GM19452 (cell line): ENCODE measurements at regions not wholly inside any gene's neighbourhood (a gene's known extent, or its start where the extent isn't known, plus 50 kb on each side); places are given as distances from the start of the nearest gene placed in this dataset.

Experiments
- ATAC-seq: cut with Tn5 transposase; IDR thresholded peaks from one replicate; pipeline ENCODE4 v1.9.1; 2021; ENCODE audit not compliant: unreplicated experiment

DNA sequence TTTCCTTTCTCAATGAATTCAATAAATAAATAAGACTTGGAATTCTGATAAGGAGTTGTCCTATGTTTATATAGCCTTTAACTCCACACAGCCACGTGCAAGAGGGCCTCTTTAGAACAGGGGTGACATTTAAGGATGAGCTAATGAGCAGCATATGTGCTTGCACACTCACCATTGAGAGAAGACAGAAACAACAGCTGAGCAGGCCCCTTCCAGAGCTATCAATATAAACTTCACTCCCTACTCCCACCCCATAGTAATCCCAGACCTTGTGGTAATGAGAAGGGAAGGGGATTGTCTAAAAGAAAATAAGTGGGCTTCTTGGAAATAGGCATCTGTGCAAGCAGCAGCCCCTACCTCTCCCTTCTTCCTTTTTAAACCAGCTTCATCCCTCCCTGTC lies 176.0 kb downstream of the SEC16B start:
- no peak for ATAC-seq

DNA sequence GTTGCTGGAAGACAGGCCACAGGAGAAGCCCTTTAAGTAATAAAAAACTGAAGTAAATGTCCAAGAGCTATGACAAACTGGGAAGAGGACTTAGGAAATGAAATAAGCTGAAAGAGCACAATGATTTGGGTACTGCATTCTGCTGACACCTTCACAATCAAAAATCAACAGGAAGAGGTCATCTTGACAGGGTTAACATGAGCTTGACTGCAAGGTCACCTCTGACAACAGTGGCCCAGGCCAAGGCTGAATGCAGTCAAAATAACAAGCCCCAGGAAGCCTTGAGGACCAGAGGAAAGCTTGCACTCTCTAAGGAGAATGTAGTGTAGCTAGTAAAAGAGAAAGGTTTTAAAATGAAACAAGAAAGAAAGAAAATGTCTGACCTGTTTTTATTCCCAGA lies 179.3 kb downstream of the SEC16B start:
- ATAC-seq, result no peak

DNA sequence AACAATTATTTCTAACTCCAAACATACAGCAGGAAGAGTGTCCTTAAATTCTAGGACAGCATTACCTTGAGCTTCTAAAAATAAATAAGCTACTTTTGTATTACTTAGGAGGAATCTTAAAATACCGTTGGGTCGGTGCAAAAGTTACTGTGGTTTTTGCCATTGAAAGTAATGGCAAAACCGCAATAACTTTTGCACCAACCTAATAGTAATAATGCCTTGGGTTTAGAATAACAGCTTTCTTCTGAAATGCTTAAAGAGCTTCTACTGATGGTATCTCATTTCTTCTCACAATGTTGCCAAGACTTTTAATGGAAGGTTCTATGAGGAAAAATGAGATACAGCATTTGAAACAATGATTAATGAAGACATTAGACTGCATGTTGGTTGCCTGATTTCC lies 179.9 kb downstream of the SEC16B start:
- ATAC-seq, result no peak

DNA sequence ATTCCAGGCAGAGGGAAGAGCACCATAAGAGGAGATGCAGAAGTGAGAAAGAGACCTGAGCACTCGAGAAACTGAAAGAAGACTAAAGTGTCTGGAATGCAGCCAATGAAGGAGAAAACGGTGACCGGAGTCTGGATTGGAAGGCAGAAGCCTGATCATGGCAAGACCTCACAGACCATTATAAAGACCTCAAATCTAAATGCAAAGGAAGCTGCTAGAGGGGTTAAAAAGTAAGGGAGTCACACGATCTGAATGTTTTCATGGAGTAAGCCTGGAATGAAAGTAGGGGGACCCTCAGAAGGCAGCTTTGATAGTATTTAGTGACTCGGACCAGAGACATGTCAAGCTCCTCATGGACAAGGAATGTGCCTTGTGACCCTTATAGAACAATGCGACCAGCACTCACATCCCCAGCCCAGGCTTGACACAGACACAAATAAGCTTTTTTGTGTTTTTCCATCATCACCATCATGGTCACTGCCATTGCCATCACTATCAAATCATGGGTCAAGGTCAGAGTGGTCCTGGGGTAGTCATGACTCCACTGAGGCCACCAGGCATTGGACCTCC lies 183.6 kb downstream of the SEC16B start:
- no peak for ATAC-seq

DNA sequence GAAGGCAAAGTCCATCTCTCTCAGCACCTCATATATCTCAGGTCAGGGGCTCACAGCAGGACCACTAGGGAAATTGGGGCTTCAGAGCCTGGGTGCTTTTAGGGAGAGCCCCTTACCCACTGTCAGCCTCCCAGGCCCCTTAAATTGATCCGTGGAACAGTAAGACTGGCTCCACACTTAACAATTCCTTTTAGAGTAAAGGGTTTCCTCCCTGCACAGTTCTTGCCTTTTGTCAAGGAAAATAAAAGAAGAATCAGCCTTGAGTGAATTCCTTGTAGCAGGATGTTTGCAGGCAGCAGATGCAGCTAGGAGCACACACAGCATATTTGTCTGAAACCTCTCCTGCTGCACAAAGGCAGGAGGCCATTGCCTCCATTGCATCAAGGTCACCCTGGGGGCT lies 184.9 kb downstream of the SEC16B start:
- ATAC-seq, result no peak

DNA sequence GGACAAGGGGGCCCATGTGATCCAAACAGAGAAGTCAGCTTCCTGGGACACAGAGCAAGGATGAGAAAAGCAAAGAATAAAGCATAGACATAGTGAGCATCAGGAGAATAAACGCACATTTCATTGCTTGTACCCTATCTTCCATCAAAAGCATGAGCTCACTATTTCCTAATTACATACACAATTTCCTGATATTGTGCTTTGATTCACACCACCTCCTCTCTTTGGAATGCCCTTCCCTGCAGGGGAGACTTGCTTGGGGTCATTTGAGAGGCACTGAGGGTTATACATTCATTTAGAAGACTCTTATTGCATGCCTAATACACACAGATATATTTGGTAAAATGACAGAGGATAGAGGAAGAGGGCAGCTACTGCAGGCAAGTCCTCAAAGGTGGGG lies 185.4 kb downstream of the SEC16B start:
- no peak for ATAC-seq

DNA sequence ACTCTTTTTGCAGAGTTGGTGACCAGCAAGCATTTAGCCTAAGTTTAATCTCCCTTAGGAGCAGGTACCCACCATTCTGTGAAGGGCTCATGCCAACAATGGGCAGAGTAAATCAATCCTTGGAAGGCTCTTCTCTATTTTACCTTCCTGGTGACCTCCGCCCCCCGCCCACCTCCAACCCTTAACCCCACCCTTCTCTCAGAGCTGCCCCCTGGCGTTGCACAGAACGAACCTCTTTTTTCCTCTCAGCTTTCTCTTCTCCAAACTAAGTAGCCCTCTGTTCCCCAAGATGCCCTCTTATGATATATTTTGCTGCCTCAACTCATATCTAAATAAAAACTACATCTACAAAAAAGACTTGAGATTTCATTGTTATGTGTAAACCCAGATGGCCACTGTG lies 186.8 kb downstream of the SEC16B start:
- ATAC-seq, result no peak

DNA sequence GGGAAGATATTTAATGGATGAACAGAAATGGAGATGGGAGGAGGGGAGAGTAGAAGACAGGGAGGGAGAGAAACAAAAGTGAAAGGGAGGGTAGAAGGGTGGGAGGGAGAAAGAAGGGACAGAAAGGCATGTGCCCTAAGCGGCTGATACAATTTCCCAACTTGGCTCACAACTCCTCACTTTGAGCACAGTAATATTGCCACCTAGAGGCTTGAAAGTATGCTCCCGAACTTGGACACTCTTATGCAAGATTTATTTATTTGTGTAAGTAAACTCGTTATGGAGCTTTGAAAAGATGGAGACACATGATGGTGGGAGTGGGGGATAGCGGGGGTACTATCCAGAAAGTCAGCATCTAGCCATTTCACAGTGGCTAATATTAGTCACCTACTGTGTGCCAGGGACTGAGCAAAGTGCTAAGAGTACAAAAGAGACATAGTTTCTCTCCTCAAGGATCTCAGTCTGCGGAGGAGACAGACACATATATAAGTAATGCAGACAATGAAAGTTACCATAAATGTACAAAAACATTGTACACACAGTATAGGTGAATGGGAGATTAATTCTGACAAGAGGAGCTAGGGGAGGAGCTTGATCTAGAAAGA lies 189.7 kb downstream of the SEC16B start:
- ATAC-seq, result no peak

DNA sequence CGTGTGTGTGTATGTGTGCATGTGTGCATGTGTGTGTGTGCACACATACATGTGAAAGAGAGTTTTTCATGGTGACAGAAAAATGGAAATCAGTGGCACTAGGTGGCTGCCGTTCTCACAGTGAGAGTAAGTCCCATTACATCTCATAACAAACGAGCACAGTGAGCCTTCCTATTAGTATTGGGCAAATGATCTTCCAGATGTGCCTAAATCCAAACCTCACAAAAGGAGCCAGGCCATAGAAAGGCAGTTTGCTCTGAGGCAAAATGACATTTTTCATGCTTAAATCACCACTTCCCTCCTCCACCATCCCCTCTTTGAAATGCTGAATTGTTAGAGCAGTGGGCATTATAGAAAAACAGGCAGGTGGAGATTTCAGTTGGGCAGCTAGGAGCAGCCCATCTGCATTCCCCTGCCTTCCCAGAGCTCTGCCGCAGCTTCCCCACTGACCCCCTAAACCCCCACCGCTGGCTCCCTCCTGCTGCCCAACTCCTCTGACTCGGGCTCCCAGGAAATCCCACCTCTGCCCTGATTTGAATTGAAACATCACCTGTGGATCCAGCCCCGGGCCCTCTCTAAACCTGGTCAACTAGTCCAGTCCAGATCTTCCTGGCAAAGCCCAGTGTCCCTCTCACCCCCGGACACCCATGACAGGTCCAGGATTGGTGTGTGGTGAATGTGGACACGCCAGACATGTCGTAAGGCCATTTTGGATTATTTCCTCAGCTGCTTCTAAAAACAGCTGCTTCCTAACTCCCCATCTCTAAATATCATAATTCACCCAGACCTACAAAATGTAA lies 190.5 kb downstream of the SEC16B start:
- no peak for ATAC-seq

DNA sequence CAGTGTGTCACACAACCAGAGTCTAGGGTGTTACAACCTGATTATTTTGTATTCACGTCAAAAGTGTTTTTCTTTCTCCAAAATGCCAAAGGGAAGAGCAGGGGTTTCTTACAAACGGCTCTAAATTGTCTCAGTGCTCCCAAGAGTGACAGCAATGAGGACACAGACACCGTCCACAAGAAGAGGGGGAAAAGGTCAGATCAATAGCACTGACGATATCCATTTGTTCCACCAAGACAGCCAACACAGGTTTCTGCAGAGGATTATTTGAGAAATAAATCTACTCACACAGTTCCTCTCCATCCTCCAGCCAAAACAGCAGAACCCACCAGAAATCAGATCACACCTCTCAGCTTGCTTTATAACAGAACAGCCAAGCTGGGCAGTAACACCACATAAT lies 193.9 kb downstream of the SEC16B start:
- ATAC-seq, result no peak

DNA sequence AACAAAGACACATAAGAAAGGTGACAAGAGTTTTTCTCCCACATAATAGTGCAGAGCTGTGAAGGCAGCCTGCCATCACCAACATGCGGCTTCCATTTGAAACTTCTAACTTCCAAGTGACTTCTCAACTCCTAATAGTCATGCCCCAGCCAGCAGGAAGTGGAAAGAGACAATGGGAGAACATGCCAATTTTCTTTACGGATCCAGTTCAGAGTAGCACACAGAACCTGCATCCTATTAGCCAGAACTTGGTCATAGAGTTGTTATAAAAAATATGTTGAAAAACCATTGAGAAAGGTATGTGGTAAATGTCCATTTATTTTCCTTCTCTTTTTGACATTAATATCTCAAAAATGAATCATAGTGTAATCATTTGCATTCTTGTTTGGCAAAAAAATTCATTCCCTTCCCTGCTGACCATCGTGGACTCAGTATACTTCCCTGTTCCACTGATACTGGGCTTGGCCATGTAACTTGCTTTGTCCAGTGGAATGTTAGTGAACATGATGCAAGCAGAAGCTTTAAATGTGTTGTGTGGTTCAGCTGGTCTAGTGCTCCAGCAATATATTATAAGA lies 197.4 kb downstream of the SEC16B start:
- ATAC-seq, result no peak

DNA sequence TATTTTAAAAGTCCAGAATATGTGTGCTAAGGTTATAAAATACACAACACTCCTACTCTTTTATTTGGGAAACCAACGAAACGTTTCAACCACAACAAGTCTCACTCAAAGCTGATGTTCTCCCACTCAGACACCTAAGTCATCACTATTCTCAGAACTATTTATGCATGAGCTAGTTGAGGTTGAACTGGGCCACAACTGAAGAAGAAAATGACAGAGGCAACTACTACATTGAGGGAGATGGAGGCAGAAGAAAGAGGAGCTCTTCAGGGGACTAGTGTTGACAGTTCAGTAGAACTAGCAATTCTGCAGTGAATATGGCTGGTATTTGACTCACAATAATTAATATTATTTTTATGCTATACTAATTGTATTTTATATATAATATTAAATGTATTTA lies 198.2 kb downstream of the SEC16B start:
- ATAC-seq, result no peak

DNA sequence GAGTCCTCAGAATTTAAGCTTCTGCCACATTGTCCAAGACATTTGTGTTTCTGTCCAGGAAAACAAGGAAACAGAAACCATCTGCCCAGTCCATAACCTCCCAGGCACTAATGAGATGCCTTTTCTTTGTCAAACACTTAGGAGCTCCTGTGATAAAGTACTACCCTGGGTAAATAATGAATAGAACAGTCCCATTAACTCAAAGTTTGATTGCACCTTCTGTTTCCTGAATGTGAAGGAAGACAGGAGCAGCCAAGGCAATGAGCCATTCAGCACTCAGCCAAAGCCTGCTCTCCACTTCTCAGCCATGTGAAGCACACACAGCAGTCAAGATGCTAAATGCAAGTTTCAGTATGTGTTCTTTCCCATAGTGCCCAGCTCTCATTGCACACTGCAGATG lies 199.8 kb downstream of the SEC16B start:
- no peak for ATAC-seq

DNA sequence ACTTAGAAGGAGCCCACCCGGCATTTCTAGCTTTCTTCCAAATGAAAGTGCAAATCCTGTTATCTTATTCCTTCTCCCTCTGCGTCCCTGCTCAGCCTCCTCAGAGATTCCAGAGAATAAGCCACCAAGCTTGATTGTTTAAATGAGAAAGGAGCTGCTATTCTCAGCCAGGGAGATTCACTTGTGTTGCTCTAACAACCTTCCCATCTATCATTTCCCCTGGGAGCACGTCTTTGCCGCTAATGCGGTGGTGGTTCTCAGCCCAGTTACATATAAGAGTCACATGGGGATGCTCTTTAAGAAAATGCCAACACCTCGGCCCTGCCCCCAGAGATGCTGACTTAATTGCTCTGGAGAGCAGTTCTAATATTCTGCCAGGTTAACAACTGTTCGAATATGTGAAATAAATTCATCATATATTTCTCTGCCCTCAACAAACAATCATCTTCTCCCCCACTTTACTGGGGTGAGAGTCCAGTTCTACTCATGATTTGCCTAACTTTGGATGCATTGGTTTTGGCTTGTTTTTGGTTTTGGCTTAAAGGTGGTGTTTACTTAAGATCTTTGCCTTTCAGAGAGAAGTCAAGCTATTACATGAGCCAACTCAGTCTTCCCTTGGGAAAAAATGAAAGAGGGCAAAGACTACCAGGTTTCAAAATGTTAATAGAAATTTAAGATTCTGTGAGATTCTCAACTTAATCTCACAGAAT lies 213.9 kb downstream of the SEC16B start:
- ATAC-seq, result no peak

DNA sequence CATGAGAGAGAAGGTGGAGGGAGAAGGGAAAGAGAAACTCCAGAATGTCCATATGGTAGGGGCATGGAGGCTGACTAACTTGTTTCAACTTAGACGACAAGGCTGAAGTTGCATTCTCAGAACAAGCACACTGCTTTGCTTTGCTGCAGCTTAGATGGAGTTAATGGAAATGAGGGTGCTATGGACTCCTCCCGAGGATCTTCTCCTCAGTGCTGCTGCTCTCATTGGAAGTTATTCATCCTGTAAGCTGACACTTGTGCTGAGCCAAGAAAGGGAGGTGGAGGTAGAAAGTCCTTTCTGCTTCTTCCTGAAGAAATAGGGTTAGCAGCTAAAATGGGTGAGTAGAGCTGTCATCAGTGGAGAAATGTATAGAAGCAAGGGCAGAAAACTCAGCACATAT lies 215.3 kb downstream of the SEC16B start:
- no peak for ATAC-seq

DNA sequence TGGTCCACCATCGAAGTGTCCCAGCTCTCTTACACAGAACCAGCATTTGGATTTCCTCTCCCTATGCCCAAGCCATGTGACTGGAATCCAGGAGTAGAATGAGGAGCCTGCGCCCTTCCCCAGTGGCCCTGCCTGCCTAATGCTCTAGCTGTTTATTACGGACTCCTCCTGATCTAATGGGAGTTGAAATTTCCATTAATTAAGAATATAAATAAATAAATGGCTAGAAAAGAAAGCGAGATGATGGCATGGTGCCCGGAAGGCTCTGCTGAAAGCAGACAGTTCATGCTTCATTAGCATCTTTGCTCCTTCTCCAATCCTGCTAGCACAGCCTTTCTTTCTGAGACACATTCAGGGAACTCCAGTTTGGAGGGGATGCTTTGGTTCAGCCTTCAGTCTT lies 216.2 kb downstream of the SEC16B start:
- ATAC-seq, result no peak

DNA sequence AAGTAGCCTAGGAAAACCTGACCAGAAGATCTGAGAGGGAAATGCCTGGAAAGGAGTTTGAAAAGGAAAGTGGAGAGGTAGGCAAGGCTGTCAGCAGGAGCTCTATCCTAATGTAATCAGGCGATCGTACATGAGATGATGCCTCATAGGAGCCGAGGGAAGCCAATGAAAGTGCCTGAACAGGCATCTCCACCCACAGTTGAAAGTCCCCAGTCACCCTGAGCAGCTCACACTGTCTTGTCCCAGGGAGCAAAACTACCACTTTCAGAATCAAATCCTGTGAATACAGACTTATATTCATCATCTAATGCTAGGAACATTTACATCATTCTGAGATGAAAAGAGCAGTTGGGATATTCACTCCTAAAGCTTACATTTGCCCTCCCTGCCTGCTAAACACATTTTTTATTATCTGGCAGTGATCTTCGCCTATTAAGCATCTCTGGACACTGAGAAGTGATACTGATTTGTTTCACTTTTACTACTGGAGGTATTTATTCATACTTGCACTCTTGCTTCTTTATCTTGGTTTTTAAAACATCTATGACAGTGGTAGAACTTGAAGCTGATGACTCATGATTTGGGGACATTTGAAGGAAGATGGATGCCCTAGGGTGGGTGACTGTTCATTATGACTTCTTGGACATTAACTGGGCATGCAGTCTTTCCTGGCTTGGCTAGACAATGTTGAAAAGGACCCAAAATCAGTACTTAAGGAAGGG lies 221.6 kb downstream of the SEC16B start:
- ATAC-seq, result no peak

DNA sequence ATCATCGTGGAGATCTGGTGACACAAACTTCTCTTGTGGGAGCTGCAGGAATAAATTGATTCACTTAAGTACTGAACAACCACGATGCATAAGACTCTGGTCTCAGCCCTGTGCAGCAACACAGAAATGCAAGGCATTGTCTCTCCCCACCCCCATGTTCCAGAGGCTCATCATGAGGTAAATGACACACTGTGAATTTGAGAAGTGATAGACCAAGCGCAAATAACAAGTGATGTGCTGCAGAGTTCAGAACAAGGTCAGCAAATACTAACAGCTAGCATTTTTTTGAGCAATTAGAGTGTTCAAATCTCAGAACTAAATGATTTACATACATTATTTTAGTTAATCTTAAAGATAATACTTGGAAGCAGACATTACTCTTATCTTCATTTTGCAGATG lies 223.7 kb downstream of the SEC16B start:
- ATAC-seq, result no peak

DNA sequence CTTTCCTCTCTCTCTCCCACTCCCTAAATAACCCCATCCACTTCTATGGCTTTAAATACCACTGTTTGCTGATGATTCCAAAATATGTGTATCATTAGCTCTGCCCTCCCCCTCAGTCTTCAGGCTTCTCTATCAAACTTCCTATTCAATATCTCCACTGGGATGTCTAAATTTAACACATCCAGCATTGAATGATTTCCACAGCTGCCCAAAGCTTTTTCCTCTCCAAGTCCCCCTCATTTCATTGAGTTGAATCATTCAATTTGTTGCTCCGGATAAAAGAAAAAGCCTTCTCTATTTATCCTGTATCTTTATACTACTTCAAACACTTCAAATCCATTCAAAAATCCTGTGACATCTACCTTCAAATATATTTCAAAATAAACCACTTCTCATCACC lies 225.0 kb downstream of the SEC16B start:
- no peak for ATAC-seq

DNA sequence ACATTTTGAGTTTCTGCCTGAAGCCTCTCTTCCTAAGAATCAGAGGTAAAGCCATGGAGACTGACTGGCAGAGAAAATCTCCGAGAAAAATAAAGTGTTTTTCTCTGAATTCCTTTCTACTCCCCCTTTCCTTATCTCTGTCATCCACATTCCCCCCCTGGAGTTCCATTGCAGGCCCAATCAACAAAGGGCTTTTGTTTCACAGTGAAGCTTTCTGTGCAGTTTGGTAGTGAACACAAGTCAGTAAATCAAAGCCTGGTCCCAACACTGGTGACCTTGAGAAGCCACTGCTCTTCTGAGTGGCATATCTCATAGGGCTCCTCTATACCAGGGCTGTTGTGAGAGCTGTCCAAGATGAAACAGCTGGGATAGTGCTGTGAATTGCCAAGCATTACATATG lies 228.4 kb downstream of the SEC16B start:
- ATAC-seq, result no peak

DNA sequence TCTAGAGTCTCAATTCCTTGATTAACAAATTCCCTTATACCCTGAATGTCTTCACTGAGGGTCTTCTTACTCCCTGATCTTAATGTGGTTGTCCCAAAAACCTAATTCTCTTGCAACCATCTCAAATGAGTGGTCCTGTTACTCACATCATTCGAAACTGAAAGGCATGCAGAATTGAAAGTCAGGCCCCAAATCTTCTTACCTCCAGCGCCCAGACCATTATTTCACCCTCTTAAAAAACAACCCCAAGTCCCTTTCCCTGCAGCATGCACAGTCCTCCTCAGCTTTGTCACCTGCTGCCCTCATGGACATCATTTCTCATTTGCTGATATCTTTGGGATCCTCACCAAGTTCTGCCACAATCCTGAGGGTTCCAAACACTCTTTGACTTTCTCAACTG lies 230.1 kb downstream of the SEC16B start:
- ATAC-seq, result no peak
